IMR-90 (cell line): ENCODE measurements at regions not wholly inside any gene's neighbourhood (a gene's known extent, or its start where the extent isn't known, plus 50 kb on each side); places are given as distances from the start of the nearest gene placed in this dataset.

ENCODE experiments used
- CEBPB ChIP-seq: IDR thresholded peaks from 2 replicates; pipeline ENCODE4 v1.6.1; 2012; ENCODE audit warnings: low read depth, low read length, improper control_type of control experiment
- CHD1 ChIP-seq: IDR thresholded peaks from 2 replicates; pipeline ENCODE4 v1.6.1; 2012; ENCODE audit warnings: low read depth, low read length, improper control_type of control experiment
- MXI1 ChIP-seq: IDR thresholded peaks from 2 replicates; pipeline ENCODE4 v1.6.1; 2012; ENCODE audit warnings: low read depth, mild to moderate bottlenecking, low read length, moderate library complexity, borderline replicate concordance
- NFE2L2 ChIP-seq: fragments of 150-350 bp; IDR thresholded peaks from 2 replicates; pipeline ENCODE4 v1.6.1; 2016; ENCODE audit warnings: low read depth, mild to moderate bottlenecking, low read length
- POLR2A ChIP-seq: IDR thresholded peaks from 2 replicates; pipeline ENCODE4 v1.6.1; 2012; ENCODE audit warnings: mild to moderate bottlenecking, low read depth, low read length
- RAD21 ChIP-seq: IDR thresholded peaks from 2 replicates; pipeline ENCODE4 v1.6.1; 2012; ENCODE audit warnings: low read length, improper control_type of control experiment
- RFX5 ChIP-seq: IDR thresholded peaks from 2 replicates; pipeline ENCODE4 v1.8.0; 2012; ENCODE audit warnings: low read depth, mild to moderate bottlenecking, low read length, moderate library complexity
- TF ChIP-seq, protein P1 (sequence below): conservative IDR thresholded peaks from 2 replicates; pipeline ENCODE4 v1.5.1; 2012; ENCODE audit warnings: mild to moderate bottlenecking, low read depth, low read length, improper control_type of control experiment
- TF ChIP-seq, protein P2 (sequence below): fragments of 150-350 bp; IDR thresholded peaks from 2 replicates; pipeline ENCODE4 v1.6.1; 2016; ENCODE audit warnings: low read depth, mild to moderate bottlenecking, low read length, moderate library complexity, borderline replicate concordance

DNA sequence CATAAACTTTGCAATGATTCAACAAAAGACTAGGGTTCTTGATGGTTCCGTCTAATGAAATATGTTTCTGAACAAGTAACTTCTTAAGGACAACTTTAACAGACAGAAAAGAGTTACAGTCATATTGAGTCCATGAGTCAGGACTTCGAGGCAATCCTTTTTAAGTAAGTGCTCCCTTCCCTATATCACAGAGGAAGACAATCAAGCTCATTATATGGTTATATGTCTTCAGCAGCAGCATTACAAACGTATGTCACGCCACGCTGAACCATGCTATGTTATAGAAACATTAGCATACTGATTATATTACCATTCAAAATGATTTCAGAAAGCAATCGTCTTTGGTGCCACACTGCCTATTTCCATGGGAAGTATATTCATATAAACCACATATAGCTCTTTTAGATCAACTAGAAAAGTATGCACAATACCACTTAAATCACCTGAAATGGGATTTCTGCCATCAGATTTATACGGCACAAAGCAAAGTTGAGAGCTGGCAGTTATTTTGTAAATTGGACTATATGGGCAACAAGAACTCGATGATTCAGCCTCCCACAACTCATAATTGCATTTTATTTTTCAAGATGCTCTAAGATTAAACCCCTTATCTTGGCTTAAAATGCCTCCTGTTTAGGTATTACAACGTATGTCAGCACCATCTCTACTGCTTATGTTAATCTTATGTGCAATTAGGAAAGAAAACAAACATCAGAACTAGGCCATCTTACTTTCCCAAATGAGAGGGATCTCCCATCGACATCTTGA, 111.3 kb upstream of the SAMSN1 start:
- TF ChIP-seq, protein P1, sequence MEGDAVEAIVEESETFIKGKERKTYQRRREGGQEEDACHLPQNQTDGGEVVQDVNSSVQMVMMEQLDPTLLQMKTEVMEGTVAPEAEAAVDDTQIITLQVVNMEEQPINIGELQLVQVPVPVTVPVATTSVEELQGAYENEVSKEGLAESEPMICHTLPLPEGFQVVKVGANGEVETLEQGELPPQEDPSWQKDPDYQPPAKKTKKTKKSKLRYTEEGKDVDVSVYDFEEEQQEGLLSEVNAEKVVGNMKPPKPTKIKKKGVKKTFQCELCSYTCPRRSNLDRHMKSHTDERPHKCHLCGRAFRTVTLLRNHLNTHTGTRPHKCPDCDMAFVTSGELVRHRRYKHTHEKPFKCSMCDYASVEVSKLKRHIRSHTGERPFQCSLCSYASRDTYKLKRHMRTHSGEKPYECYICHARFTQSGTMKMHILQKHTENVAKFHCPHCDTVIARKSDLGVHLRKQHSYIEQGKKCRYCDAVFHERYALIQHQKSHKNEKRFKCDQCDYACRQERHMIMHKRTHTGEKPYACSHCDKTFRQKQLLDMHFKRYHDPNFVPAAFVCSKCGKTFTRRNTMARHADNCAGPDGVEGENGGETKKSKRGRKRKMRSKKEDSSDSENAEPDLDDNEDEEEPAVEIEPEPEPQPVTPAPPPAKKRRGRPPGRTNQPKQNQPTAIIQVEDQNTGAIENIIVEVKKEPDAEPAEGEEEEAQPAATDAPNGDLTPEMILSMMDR = no peak
- TF ChIP-seq MXI1 (no peak), RAD21 (no peak), RFX5 (no peak), CHD1 (no peak), NFE2L2 (no peak), POLR2A (no peak), CEBPB (no peak)
- TF ChIP-seq, protein P2, sequence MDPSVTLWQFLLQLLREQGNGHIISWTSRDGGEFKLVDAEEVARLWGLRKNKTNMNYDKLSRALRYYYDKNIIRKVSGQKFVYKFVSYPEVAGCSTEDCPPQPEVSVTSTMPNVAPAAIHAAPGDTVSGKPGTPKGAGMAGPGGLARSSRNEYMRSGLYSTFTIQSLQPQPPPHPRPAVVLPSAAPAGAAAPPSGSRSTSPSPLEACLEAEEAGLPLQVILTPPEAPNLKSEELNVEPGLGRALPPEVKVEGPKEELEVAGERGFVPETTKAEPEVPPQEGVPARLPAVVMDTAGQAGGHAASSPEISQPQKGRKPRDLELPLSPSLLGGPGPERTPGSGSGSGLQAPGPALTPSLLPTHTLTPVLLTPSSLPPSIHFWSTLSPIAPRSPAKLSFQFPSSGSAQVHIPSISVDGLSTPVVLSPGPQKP = no peak
